ENCODE measurements at regions not wholly inside any gene's neighbourhood (a gene's known extent, or its start where the extent isn't known, plus 50 kb on each side); places are given as distances from the start of the nearest gene placed in this dataset.

DNA sequence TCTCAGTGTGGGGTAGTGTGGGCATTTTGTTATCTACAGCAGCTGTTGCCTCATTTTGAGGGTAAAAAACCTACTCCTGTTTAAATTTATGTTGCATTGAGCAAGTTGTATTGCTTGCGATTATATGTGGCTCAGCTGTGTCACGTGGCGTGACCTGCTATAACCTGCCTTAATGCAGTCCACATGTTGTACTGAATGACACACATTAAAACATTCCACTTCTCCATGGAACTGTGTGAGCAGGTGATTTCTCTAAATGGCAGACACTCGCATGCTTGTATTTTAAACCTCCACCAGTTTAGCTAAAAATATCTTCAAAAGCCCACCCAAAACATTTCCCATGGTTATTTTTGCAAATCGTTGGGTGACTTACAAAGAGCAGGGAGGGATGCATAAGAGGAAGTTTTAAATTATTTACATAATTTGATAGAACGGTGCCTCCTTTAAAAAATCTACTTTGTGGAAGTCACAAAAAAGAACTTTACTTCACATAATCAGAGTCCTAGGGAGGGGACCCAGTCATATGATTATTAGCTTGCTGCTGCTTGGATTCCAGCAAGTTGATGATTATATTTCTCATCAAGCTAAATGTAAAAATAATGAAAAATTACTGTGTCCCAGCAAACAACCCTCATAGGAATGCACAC, 163.3 kb upstream of the ZEB2 start:
- ChIA-PET POLR2A (no interaction called here), CTCF (interaction anchor here (0.5 kb wide), 1 partner anchor 485 kb away, joined by 3 read pairs; no protein-coding TSS in a partner anchor)
- TF ChIP-seq, protein P1, sequence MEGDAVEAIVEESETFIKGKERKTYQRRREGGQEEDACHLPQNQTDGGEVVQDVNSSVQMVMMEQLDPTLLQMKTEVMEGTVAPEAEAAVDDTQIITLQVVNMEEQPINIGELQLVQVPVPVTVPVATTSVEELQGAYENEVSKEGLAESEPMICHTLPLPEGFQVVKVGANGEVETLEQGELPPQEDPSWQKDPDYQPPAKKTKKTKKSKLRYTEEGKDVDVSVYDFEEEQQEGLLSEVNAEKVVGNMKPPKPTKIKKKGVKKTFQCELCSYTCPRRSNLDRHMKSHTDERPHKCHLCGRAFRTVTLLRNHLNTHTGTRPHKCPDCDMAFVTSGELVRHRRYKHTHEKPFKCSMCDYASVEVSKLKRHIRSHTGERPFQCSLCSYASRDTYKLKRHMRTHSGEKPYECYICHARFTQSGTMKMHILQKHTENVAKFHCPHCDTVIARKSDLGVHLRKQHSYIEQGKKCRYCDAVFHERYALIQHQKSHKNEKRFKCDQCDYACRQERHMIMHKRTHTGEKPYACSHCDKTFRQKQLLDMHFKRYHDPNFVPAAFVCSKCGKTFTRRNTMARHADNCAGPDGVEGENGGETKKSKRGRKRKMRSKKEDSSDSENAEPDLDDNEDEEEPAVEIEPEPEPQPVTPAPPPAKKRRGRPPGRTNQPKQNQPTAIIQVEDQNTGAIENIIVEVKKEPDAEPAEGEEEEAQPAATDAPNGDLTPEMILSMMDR (IDR thresholded peaks at IDR 0.05): no peak
- Mint-ChIP-seq H3K9me3 (no peaks in the 10 kb centered on the region), H3K36me3 (ENCODE audit: low read depth) (no peaks in the 10 kb centered on the region), H3K4me3 (no peak overlapping the region), H3K4me1 (ENCODE audit: low read depth) (no peaks in the 10 kb centered on the region), H3K27me3 (no peaks in the 10 kb centered on the region), H3K27ac (no peak overlapping the region)
- Histone ChIP-seq H3K27me3 (ENCODE audit: control insufficient read depth in 1 of 2, insufficient read depth in 2 of 2, low read length in 2 of 2) (peaks cover 0 to 4% of the 10 kb centered on the region in 2 experiments), H3K4me1 (ENCODE audit: insufficient read depth, low read length) (no peaks in the 10 kb centered on the region), H3K36me3 (ENCODE audit: insufficient read depth, low read length) (no peaks in the 10 kb centered on the region), H3K4me3 (ENCODE audit: low read length) (no peak overlapping the region), H3K27ac (ENCODE audit: low read depth in 1 of 2, low read length in 2 of 2) (no peak overlapping the region), H3K9me3 (ENCODE audit: control insufficient read depth in 1 of 2, insufficient read depth in 1 of 2, low read length in 2 of 2) (no peaks in the 10 kb centered on the region)
- DNase-seq (peak in 2 of 14 experiments; percentile 14 to 22), ATAC-seq (ENCODE audit: poor library complexity) (no peak)
- intact Hi-C loops (cut with DNase I, micrococcal nuclease): no loop called here

DNA sequence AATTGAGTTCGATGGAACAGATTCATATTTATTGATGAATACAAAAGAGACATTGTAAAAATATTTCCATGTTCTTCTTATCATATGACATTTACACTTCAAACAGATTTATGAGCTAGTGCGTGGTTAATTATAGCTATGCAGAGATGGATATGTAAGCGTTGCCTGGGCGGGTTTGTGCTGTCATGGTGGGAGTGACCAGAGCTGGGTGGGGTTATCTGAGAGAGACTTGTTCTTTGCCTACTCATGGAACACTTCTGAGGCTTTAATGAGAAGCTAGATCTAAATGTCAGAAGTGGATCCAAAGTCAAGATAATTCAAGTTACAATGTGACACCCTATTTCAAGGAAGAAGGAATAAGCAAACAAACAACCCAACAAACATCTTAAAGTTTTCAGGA, 162.3 kb upstream of the ZEB2 start:
- DNase-seq (peak in 1 of 14 experiments; percentile 28), ATAC-seq (ENCODE audit: poor library complexity) (no peak)
- POLR2A ChIA-PET: no interaction called here

DNA sequence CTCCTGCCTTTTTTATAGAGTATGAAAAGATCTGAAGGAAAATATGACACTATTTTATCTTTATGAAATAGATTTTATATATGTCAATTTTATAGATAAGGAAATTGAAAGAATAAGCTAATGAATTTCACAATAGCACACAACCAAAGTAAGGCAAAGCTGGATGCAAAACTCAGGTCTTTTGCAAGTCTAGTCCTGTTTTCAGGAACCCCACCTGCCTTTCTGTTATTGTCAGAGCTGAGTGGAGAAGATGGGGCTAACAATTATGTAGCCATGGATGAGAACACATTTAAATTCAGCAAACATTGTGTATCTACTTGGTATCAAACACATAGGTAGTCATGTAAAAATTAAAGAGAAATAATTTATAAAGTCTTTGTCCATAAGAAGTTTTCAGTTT, 161.5 kb upstream of the ZEB2 start:
- no peaks in the 10 kb centered on the region for H3K27me3 Mint-ChIP-seq
- ChIA-PET POLR2A (no interaction called here), CTCF (no interaction called here)
- ATAC-seq (ENCODE audit: poor library complexity) (no peak), DNase-seq (no peak)
- H3K4me3 ChIP-seq (ENCODE audit: low read length): no peak overlapping the region
- H3K9me3 Mint-ChIP-seq: no peaks in the 10 kb centered on the region
- no peaks in the 10 kb centered on the region for H3K36me3 ChIP-seq (ENCODE audit: insufficient read depth, low read length)
- TF ChIP-seq, protein P1 (IDR thresholded peaks at IDR 0.05): no peak
- no peaks in the 10 kb centered on the region for H3K9me3 ChIP-seq (ENCODE audit: control insufficient read depth in 1 of 2, insufficient read depth in 1 of 2, low read length in 2 of 2)
- H3K27ac Mint-ChIP-seq: no peak overlapping the region
- no peaks in the 10 kb centered on the region for H3K4me1 ChIP-seq (ENCODE audit: insufficient read depth, low read length)
- H3K36me3 Mint-ChIP-seq (ENCODE audit: low read depth): no peaks in the 10 kb centered on the region
- H3K27ac ChIP-seq (ENCODE audit: low read depth in 1 of 2, low read length in 2 of 2): no peak overlapping the region
- intact Hi-C loops (cut with DNase I, micrococcal nuclease): no loop called here
- no peak overlapping the region for H3K4me3 Mint-ChIP-seq
- H3K27me3 ChIP-seq (ENCODE audit: control insufficient read depth in 1 of 2, insufficient read depth in 2 of 2, low read length in 2 of 2): peaks cover 0 to 4% of the 10 kb centered on the region in 2 experiments
- H3K4me1 Mint-ChIP-seq (ENCODE audit: low read depth): no peaks in the 10 kb centered on the region

More for the DNA sequence above, 162.3 kb upstream of the ZEB2 start:
- Histone ChIP-seq H3K27ac (ENCODE audit: low read depth in 1 of 2, low read length in 2 of 2) (no peak overlapping the region), H3K4me1 (ENCODE audit: insufficient read depth, low read length) (no peaks in the 10 kb centered on the region), H3K4me3 (ENCODE audit: low read length) (no peak overlapping the region), H3K27me3 (ENCODE audit: control insufficient read depth in 1 of 2, insufficient read depth in 2 of 2, low read length in 2 of 2) (peaks cover 0 to 4% of the 10 kb centered on the region in 2 experiments), H3K36me3 (ENCODE audit: insufficient read depth, low read length) (no peaks in the 10 kb centered on the region), H3K9me3 (ENCODE audit: control insufficient read depth in 1 of 2, insufficient read depth in 1 of 2, low read length in 2 of 2) (no peaks in the 10 kb centered on the region)
- H3K9me3 Mint-ChIP-seq: no peaks in the 10 kb centered on the region
- intact Hi-C loops (cut with DNase I, micrococcal nuclease): no loop called here
- H3K4me3 Mint-ChIP-seq: no peak overlapping the region
- TF ChIP-seq, protein P1 (IDR thresholded peaks at IDR 0.05): no peak
- H3K36me3 Mint-ChIP-seq (ENCODE audit: low read depth): no peaks in the 10 kb centered on the region
- CTCF ChIA-PET: no interaction called here
- no peak overlapping the region for H3K27ac Mint-ChIP-seq
- H3K27me3 Mint-ChIP-seq: no peaks in the 10 kb centered on the region
- H3K4me1 Mint-ChIP-seq (ENCODE audit: low read depth): no peaks in the 10 kb centered on the region
